Fibroblast of lung (primary cell): ENCODE measurements at regions not wholly inside any gene's neighbourhood (a gene's known extent, or its start where the extent isn't known, plus 50 kb on each side); places are given as distances from the start of the nearest gene placed in this dataset.

Experiments used
- DNase-seq, 2 donors: peaks; one replicate each; pipeline versions ENCODE4 v3.0.0 to v3.0.0-alpha.2; 2010; ENCODE audit warnings: low read depth in 2 of 2
- H2AFZ ChIP-seq: 2 replicates; pipeline ENCODE4 v1.5.1; 2012; ENCODE audit warnings: low read length, control low read depth, inconsistent platforms
- H3K27ac ChIP-seq: 2 replicates; pipeline ENCODE4 v1.5.1; 2011; ENCODE audit warnings: low read length, control low read depth; ENCODE audit not compliant: insufficient read depth
- H3K27me3 ChIP-seq: 2 replicates; pipeline ENCODE4 v1.5.1; 2011; ENCODE audit warnings: mild to moderate bottlenecking, low read length; ENCODE audit not compliant: control insufficient read depth, insufficient read depth
- H3K36me3 ChIP-seq: 2 replicates; pipeline ENCODE4 v1.5.1; 2011; ENCODE audit warnings: low read length; ENCODE audit not compliant: control insufficient read depth, insufficient read depth
- H3K4me1 ChIP-seq: 2 replicates; pipeline ENCODE4 v1.5.1; 2011; ENCODE audit warnings: low read length; ENCODE audit not compliant: control insufficient read depth, insufficient read depth; ENCODE audit errors: extremely low read depth
- H3K4me2 ChIP-seq: 2 replicates; pipeline ENCODE4 v1.5.1; 2011; ENCODE audit warnings: low read length, control low read depth; ENCODE audit not compliant: insufficient read depth; ENCODE audit errors: extremely low read depth
- H3K4me3 ChIP-seq, 4 experiments: fragments of 200-600 bp in 1 of 4; sonication (generic) in 1 of 4; replicated peaks in 1 of 4; 2 replicates each; pipeline ENCODE4 v1.5.1; 2011 to 2016; ENCODE audit warnings: low read length in 4 of 4, low read depth in 3 of 4, mild to moderate bottlenecking in 3 of 4, control low read depth in 2 of 4, inconsistent platforms in 1 of 4, mixed read lengths in 1 of 4; ENCODE audit not compliant: insufficient read depth in 1 of 4; ENCODE audit errors: control extremely low read depth in 1 of 4
- H3K79me2 ChIP-seq: 2 replicates; pipeline ENCODE4 v1.5.1; 2012; ENCODE audit warnings: mild to moderate bottlenecking, low read length, inconsistent platforms; ENCODE audit not compliant: control insufficient read depth, insufficient read depth
- H3K9ac ChIP-seq: 2 replicates; pipeline ENCODE4 v1.5.1; 2011; ENCODE audit warnings: mild to moderate bottlenecking, low read length, control low read depth; ENCODE audit not compliant: insufficient read depth
- H3K9me3 ChIP-seq: 2 replicates; pipeline ENCODE4 v1.5.1; 2012; ENCODE audit warnings: low read depth, low read length; ENCODE audit not compliant: control insufficient read depth, insufficient read depth
- H4K20me1 ChIP-seq: 2 replicates; pipeline ENCODE4 v1.5.1; 2011; ENCODE audit warnings: low read length; ENCODE audit not compliant: control insufficient read depth, insufficient read depth; ENCODE audit errors: extremely low read depth
- EZH2 ChIP-seq: IDR thresholded peaks from 2 replicates; pipeline ENCODE4 v1.5.1; 2012; ENCODE audit warnings: low read length, control low read depth, mild to moderate bottlenecking; ENCODE audit errors: missing control alignments
- TF ChIP-seq, protein P1 (sequence below), 2 donors: IDR thresholded peaks in 1 of 2; conservative IDR thresholded peaks in 1 of 2; 1 replicate in 1 of 2; 2 replicates in 1 of 2; pipeline ENCODE4 v1.5.1; 2011 to 2012; ENCODE audit warnings: low read length in 2 of 2, control low read depth in 1 of 2, inconsistent platforms in 1 of 2, low read depth in 1 of 2, mild to moderate bottlenecking in 1 of 2

DNA sequence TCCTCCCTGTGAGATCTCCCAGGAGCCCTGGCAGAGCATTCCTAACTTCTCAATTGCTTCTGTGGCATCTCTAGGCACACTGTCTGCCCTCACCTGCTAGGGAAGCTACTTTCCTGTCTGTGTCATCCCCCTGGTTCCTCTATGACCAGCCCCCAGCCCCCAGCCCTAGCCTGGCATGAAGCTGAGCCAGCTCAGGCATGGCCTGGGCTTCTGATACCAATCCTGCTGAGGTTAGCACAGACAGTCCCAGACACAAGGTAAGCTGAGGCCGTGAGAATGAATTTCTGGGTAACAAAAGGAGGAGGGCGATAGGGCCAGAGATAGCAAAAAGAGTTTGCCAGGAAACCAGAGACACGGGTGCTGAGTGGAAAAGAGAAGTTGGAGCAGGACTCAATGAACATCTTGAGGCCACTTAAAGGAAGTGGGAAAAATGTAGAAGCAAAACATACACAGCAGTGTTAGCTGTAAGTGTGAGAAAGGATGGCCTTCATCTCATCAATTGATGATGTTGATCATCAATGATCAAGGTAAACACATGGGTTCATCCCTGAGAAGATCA lies 87.6 kb upstream of the PICALM start:
- peaks cover 2% of the 10 kb centered on the region for H3K4me1 ChIP-seq
- H4K20me1 ChIP-seq = no peaks in the 10 kb centered on the region
- no peaks in the 10 kb centered on the region for H3K27me3 ChIP-seq
- H3K9ac ChIP-seq = no peak overlapping the region
- no peaks in the 10 kb centered on the region for H3K79me2 ChIP-seq
- H3K4me3 ChIP-seq = no peak overlapping the region
- H3K9me3 ChIP-seq = no peaks in the 10 kb centered on the region
- no peak for DNase-seq
- H3K36me3 ChIP-seq = no peaks in the 10 kb centered on the region
- no peak for TF ChIP-seq EZH2
- TF ChIP-seq, protein P1, sequence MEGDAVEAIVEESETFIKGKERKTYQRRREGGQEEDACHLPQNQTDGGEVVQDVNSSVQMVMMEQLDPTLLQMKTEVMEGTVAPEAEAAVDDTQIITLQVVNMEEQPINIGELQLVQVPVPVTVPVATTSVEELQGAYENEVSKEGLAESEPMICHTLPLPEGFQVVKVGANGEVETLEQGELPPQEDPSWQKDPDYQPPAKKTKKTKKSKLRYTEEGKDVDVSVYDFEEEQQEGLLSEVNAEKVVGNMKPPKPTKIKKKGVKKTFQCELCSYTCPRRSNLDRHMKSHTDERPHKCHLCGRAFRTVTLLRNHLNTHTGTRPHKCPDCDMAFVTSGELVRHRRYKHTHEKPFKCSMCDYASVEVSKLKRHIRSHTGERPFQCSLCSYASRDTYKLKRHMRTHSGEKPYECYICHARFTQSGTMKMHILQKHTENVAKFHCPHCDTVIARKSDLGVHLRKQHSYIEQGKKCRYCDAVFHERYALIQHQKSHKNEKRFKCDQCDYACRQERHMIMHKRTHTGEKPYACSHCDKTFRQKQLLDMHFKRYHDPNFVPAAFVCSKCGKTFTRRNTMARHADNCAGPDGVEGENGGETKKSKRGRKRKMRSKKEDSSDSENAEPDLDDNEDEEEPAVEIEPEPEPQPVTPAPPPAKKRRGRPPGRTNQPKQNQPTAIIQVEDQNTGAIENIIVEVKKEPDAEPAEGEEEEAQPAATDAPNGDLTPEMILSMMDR (conservative IDR thresholded peaks at IDR 0.05 in 1 of 2, IDR thresholded peaks at IDR 0.05 in 1 of 2; ENCODE audit: low read depth in 1 of 2, low read length in 2 of 2) = no peak
- no peak overlapping the region for H3K27ac ChIP-seq
- H2AFZ ChIP-seq = no peak overlapping the region
- H3K4me2 ChIP-seq = no peak overlapping the region

- H3K4me3 ChIP-seq = no peak overlapping the region
- no peak for DNase-seq
- H3K79me2 ChIP-seq = no peaks in the 10 kb centered on the region
Measured at GRCh38 chr11:86155200-86155844, 86.4 kb upstream of the PICALM start.

DNA sequence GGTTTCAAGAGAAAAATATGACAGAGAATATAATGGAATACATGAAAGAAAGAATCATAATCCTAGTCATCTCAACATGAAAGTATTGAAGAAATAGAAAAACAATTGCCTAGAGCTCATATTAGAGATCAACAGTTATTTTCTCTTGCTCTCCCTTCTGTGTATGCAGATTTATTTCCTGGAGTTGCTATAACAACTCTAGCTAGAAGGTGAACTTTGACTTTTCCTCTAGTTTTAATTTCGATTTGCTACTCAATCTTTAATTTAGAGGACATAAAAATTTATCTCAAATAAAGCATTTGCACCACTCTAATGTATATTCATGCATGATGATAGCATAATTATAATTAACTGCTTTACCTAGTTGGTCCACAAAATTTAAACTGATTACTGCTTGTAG lies 84.6 kb upstream of the PICALM start:
- no peak overlapping the region for H3K27ac ChIP-seq
- peaks cover 12% of the 10 kb centered on the region for H3K4me1 ChIP-seq

More at GRCh38 chr11:86155200-86155844, 86.4 kb upstream of the PICALM start:
- H3K4me1 ChIP-seq = peaks cover 10% of the 10 kb centered on the region
- H4K20me1 ChIP-seq = no peaks in the 10 kb centered on the region
- no peak overlapping the region for H3K27ac ChIP-seq
- H3K9me3 ChIP-seq = no peaks in the 10 kb centered on the region
- H2AFZ ChIP-seq = no peak overlapping the region
- TF ChIP-seq, protein P1 (conservative IDR thresholded peaks at IDR 0.05 in 1 of 2, IDR thresholded peaks at IDR 0.05 in 1 of 2; ENCODE audit: low read depth in 1 of 2, low read length in 2 of 2) = no peak
- TF ChIP-seq EZH2 = no peak
- no peak overlapping the region for H3K9ac ChIP-seq
- H3K27me3 ChIP-seq = no peaks in the 10 kb centered on the region
- H3K4me2 ChIP-seq = no peak overlapping the region
- no peaks in the 10 kb centered on the region for H3K36me3 ChIP-seq

More for the DNA sequence above, 84.6 kb upstream of the PICALM start:
- Histone ChIP-seq H4K20me1 (no peaks in the 10 kb centered on the region), H3K4me3 (no peak overlapping the region), H3K4me2 (no peak overlapping the region), H3K9ac (no peak overlapping the region), H3K36me3 (no peaks in the 10 kb centered on the region), H2AFZ (no peak overlapping the region), H3K9me3 (no peaks in the 10 kb centered on the region), H3K27me3 (no peaks in the 10 kb centered on the region), H3K79me2 (no peaks in the 10 kb centered on the region)
- DNase-seq = no peak
- TF ChIP-seq, protein P1 (conservative IDR thresholded peaks at IDR 0.05 in 1 of 2, IDR thresholded peaks at IDR 0.05 in 1 of 2; ENCODE audit: low read depth in 1 of 2, low read length in 2 of 2) = no peak
- no peak for TF ChIP-seq EZH2
